ENCODE measurements at regions not wholly inside any gene's neighbourhood (a gene's known extent, or its start where the extent isn't known, plus 50 kb on each side); places are given as distances from the start of the nearest gene placed in this dataset.

- Histone ChIP-seq H3K9ac (replicated peaks in 1 of 4; ENCODE audit: extremely low read depth in 1 of 4, low read depth in 3 of 4, low read length in 3 of 4) (no peak overlapping the region), H3K23ac (ENCODE audit: insufficient read length) (no peak overlapping the region), H3K14ac (ENCODE audit: insufficient read length) (no peak overlapping the region), H2BK12ac (ENCODE audit: low read depth, low read length) (no peak overlapping the region), H3K79me1 (ENCODE audit: low read depth, low read length) (no peaks in the 10 kb centered on the region), H3K4me2 (ENCODE audit: insufficient read depth in 1 of 2, low read depth in 2 of 2, low read length in 2 of 2) (no peak overlapping the region), H3K36me3 (ENCODE audit: control insufficient read depth in 2 of 4, insufficient read depth in 4 of 4, low read length in 3 of 4) (no peaks in the 10 kb centered on the region), H2BK20ac (ENCODE audit: low read length) (no peak overlapping the region), H2BK120ac (replicated peaks; ENCODE audit: low read depth, low read length) (no peak overlapping the region), H3K27me3 (replicated peaks in 1 of 4; ENCODE audit: control insufficient read depth in 3 of 4, extremely low read depth in 1 of 4, insufficient read depth in 3 of 4, low read length in 3 of 4) (no peaks in the 10 kb centered on the region; a peak in 1 of 7 replicates), H3K23me2 (ENCODE audit: low read depth, low read length) (peaks cover 10% of the 10 kb centered on the region; the same call in 1 of the 2 replicates), H4K8ac (ENCODE audit: extremely low read depth, insufficient read depth, low read length) (no peak overlapping the region), H2AK5ac (ENCODE audit: low read depth, low read length) (no peak overlapping the region), H4K91ac (replicated peaks; ENCODE audit: insufficient read length, low read length) (no peak overlapping the region), H3K18ac (ENCODE audit: extremely low read depth, low read length) (no peak overlapping the region), H3K79me2 (ENCODE audit: control insufficient read depth in 1 of 2, insufficient read depth in 2 of 2, low read length in 2 of 2) (no peaks in the 10 kb centered on the region), H2BK15ac (ENCODE audit: low read length) (no peak overlapping the region), H2BK5ac (ENCODE audit: low read depth, low read length) (no peak overlapping the region), H3K4me3 (ENCODE audit: extremely low read depth in 1 of 4, insufficient read depth in 2 of 4, low read depth in 3 of 4, low read length in 4 of 4) (no peak overlapping the region), H3K56ac (replicated peaks; ENCODE audit: insufficient read length, low read depth, low read length) (no peak overlapping the region), H3K4ac (replicated peaks; ENCODE audit: insufficient read length, low read depth, low read length) (no peak overlapping the region), H3K9me3 (ENCODE audit: insufficient read depth in 2 of 2, low read depth in 1 of 2, low read length in 1 of 2) (no peaks in the 10 kb centered on the region), H2AFZ (ENCODE audit: low read length) (no peak overlapping the region), H3K4me1 (replicated peaks in 1 of 4; ENCODE audit: control insufficient read depth in 3 of 4, insufficient read depth in 4 of 4, low read length in 3 of 4) (no peaks in the 10 kb centered on the region), H4K20me1 (replicated peaks in 1 of 2; ENCODE audit: control insufficient read depth in 1 of 2, insufficient read depth in 2 of 2, low read length in 2 of 2) (peaks cover 0 to 2% of the 10 kb centered on the region in 2 experiments), H3K27ac (ENCODE audit: low read depth, low read length) (no peak overlapping the region), H4K5ac (ENCODE audit: insufficient read length, low read depth, low read length) (no peak overlapping the region)
- ChIA-PET POLR2A (ENCODE audit: partially characterized antibody) (no interaction called here), CTCF (ENCODE audit: partially characterized antibody) (interaction anchor here (0.8 kb wide), 1 partner anchor 9 kb away, joined by 3 read pairs; no protein-coding TSS in a partner anchor)
- no peak for TF ChIP-seq RBBP5 (IDR thresholded peaks at IDR 0.05; ENCODE audit: borderline replicate concordance, low read depth, low read length)
- DNase-seq (ENCODE audit: low read depth in 1 of 2, low spot score in 2 of 2) (no peak), FAIRE-seq (no peak)
- WGBS, 2 experiments (ENCODE audit: extremely low coverage in 1 of 2, insufficient coverage in 1 of 2, insufficient read length in 1 of 2, insufficient replicate concordance in 2 of 2, low coverage in 1 of 2, low lambda C conversion rate in 2 of 2, missing lambda C conversion rate in 1 of 2): 93% methylated on average over 15 of the region's 16 CpGs; no CpG with 5 or more reads in 1 of the 2 experiments
Observed at GRCh38 chr20:57947421-57948179, 237.8 kb upstream of the PMEPA1 start.

Data from H1 (cell line).